ENCODE measurements at regions not wholly inside any gene's neighbourhood (a gene's known extent, or its start where the extent isn't known, plus 50 kb on each side); places are given as distances from the start of the nearest gene placed in this dataset.

DNA sequence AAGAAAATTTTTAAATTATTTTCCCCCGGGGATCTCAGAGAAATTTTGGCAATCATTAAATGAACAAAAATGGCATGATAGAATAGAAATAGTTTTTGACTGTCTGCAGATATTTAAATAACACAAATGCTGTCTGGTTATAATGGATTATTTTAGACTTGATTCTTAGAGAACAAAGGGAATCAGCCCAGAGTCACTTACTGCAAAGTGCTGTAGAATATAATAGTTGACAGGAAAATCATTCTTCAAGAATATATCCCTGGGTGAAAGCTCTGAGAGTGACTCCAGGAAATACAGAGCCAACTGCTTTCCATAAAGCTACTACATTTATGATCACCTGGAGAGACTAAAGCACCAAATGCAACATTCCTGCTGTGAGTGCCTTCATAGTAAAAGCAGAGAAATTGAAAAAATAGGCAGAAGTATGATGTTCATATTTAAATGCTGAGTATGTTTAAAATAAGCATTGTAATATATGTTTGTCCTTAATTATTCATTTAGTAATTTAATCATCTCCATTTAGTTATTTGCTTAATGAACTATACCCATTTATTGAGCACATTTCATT, 1765.8 kb downstream of the SLITRK1 start:
- no peak for TF ChIP-seq GABPA (IDR thresholded peaks at IDR 0.05; ENCODE audit: low read depth)
- TF ChIP-seq SPI1 (IDR thresholded peaks at IDR 0.05; ENCODE audit: borderline replicate concordance, low read depth) = no peak
- TF ChIP-seq CTCF (IDR thresholded peaks at IDR 0.05; ENCODE audit: insufficient read depth, low read length) = no peak
- no peak overlapping the region for H3K4me3 ChIP-seq (replicated peaks; ENCODE audit: insufficient read depth, low read length)
- no peak overlapping the region for H3K27ac ChIP-seq (replicated peaks)
- DNase-seq (ENCODE audit: low read depth in 1 of 2, low spot score in 1 of 2) = no peak
- no peaks in the 10 kb centered on the region for H3K27me3 ChIP-seq (ENCODE audit: insufficient read depth, poor library complexity, severe bottlenecking)

DNA sequence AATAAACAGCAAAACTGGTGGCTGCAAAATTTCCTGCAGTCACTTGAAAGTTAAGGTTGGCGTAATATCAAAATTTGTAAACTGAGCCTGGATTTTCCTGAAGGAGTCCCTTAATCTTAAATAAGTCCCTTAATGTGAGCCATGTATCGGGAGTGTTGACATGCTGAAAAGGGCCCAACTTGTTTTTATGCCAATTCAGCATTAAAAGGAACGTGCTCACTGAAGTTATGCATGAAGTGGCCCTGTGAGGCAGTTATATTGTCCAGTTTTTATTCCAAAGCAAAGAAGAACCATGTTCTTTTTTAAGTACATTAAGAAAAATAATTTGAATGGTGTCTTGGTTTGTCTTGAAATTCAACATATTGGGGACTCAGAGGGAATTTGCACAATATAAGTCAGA, 1766.9 kb downstream of the SLITRK1 start:
- TF ChIP-seq, protein P1, sequence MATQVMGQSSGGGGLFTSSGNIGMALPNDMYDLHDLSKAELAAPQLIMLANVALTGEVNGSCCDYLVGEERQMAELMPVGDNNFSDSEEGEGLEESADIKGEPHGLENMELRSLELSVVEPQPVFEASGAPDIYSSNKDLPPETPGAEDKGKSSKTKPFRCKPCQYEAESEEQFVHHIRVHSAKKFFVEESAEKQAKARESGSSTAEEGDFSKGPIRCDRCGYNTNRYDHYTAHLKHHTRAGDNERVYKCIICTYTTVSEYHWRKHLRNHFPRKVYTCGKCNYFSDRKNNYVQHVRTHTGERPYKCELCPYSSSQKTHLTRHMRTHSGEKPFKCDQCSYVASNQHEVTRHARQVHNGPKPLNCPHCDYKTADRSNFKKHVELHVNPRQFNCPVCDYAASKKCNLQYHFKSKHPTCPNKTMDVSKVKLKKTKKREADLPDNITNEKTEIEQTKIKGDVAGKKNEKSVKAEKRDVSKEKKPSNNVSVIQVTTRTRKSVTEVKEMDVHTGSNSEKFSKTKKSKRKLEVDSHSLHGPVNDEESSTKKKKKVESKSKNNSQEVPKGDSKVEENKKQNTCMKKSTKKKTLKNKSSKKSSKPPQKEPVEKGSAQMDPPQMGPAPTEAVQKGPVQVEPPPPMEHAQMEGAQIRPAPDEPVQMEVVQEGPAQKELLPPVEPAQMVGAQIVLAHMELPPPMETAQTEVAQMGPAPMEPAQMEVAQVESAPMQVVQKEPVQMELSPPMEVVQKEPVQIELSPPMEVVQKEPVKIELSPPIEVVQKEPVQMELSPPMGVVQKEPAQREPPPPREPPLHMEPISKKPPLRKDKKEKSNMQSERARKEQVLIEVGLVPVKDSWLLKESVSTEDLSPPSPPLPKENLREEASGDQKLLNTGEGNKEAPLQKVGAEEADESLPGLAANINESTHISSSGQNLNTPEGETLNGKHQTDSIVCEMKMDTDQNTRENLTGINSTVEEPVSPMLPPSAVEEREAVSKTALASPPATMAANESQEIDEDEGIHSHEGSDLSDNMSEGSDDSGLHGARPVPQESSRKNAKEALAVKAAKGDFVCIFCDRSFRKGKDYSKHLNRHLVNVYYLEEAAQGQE (IDR thresholded peaks at IDR 0.05; ENCODE audit: insufficient replicate concordance, low read depth) = no peak
- TF ChIP-seq SPI1 (IDR thresholded peaks at IDR 0.05; ENCODE audit: borderline replicate concordance, low read depth) (no peak), CTCF (IDR thresholded peaks at IDR 0.05; ENCODE audit: insufficient read depth, low read length) (no peak), GABPA (IDR thresholded peaks at IDR 0.05; ENCODE audit: low read depth) (no peak), POLR2AphosphoS5 (IDR thresholded peaks at IDR 0.05; ENCODE audit: low read depth) (no peak)
- DNase-seq (ENCODE audit: low read depth in 1 of 2, low spot score in 1 of 2) = no peak

GRCh38 chr13:82096256-82096655, 1755.3 kb upstream of the SPRY2 start:
- TF ChIP-seq GABPA (IDR thresholded peaks at IDR 0.05; ENCODE audit: low read depth) (no peak), CTCF (IDR thresholded peaks at IDR 0.05; ENCODE audit: insufficient read depth, low read length) (no peak), SPI1 (IDR thresholded peaks at IDR 0.05; ENCODE audit: borderline replicate concordance, low read depth) (no peak), POLR2AphosphoS5 (IDR thresholded peaks at IDR 0.05; ENCODE audit: low read depth) (no peak)
- TF ChIP-seq, protein P1 (IDR thresholded peaks at IDR 0.05; ENCODE audit: insufficient replicate concordance, low read depth) = no peak

More for the DNA sequence above, 1766.9 kb downstream of the SLITRK1 start:
- Histone ChIP-seq H3K27me3 (ENCODE audit: insufficient read depth, poor library complexity, severe bottlenecking) (no peaks in the 10 kb centered on the region), H3K4me3 (replicated peaks; ENCODE audit: insufficient read depth, low read length) (no peak overlapping the region), H3K27ac (replicated peaks) (no peak overlapping the region)

GRCh38 chr13:82092312-82092711, 1751.4 kb upstream of the SPRY2 start:
- no peak for DNase-seq (ENCODE audit: low read depth in 1 of 2, low spot score in 1 of 2)
- Histone ChIP-seq H3K4me3 (replicated peaks; ENCODE audit: insufficient read depth, low read length) (no peak overlapping the region), H3K27ac (replicated peaks) (no peak overlapping the region), H3K27me3 (ENCODE audit: insufficient read depth, poor library complexity, severe bottlenecking) (no peaks in the 10 kb centered on the region)
- TF ChIP-seq POLR2AphosphoS5 (IDR thresholded peaks at IDR 0.05; ENCODE audit: low read depth) (no peak), SPI1 (IDR thresholded peaks at IDR 0.05; ENCODE audit: borderline replicate concordance, low read depth) (no peak), CTCF (IDR thresholded peaks at IDR 0.05; ENCODE audit: insufficient read depth, low read length) (no peak), GABPA (IDR thresholded peaks at IDR 0.05; ENCODE audit: low read depth) (no peak)
- TF ChIP-seq, protein P1 (IDR thresholded peaks at IDR 0.05; ENCODE audit: insufficient replicate concordance, low read depth) = no peak

More at GRCh38 chr13:82096256-82096655, 1755.3 kb upstream of the SPRY2 start:
- no peak overlapping the region for H3K27ac ChIP-seq (replicated peaks)
- no peak overlapping the region for H3K4me3 ChIP-seq (replicated peaks; ENCODE audit: insufficient read depth, low read length)
- DNase-seq (ENCODE audit: low read depth in 1 of 2, low spot score in 1 of 2) = no peak
- no peaks in the 10 kb centered on the region for H3K27me3 ChIP-seq (ENCODE audit: insufficient read depth, poor library complexity, severe bottlenecking)

Measured in HL-60 (cell line).